ENCODE measurements at regions not wholly inside any gene's neighbourhood (a gene's known extent, or its start where the extent isn't known, plus 50 kb on each side); places are given as distances from the start of the nearest gene placed in this dataset.

GRCh38 chr6:170136541-170137175 lies 154.2 kb downstream of the DLL1 start:
- Histone ChIP-seq H3K9ac (ENCODE audit: low read length in 5 of 5) (peak overlapping the region in 1 of 5 donors; percentile 37), H3K36me3 (ENCODE audit: control insufficient read depth in 5 of 5, insufficient read depth in 5 of 5, low read length in 5 of 5) (no peaks in the 10 kb centered on the region), H3K4me3 (ENCODE audit: low read depth in 1 of 5, low read length in 5 of 5) (peak overlapping the region in 2 of 5 donors; percentile 31 to 48), H3K27me3 (ENCODE audit: control insufficient read depth in 5 of 5, insufficient read depth in 4 of 5, low read length in 5 of 5) (peaks cover 0 to 5% (median 0%) of the 10 kb centered on the region in 5 donors), H3K27ac (ENCODE audit: low read depth, low read length) (peak overlapping the region; percentile 41), H3K4me1 (ENCODE audit: control insufficient read depth in 5 of 5, insufficient read depth in 5 of 5, low read length in 5 of 5) (peaks cover 0 to 34% (median 15%) of the 10 kb centered on the region in 5 donors), H3K9me3 (ENCODE audit: control insufficient read depth in 5 of 5, low read length in 5 of 5) (peaks cover 0 to 5% (median 0%) of the 10 kb centered on the region in 5 donors)

GRCh38 chr6:170135821-170136471 lies 154.9 kb downstream of the DLL1 start:
- Histone ChIP-seq H3K36me3 (ENCODE audit: control insufficient read depth in 5 of 5, insufficient read depth in 5 of 5, low read length in 5 of 5) (no peaks in the 10 kb centered on the region), H3K9ac (ENCODE audit: low read length in 5 of 5) (peak overlapping the region in 1 of 5 donors; percentile 13), H3K27ac (ENCODE audit: low read depth, low read length) (no peak overlapping the region), H3K4me1 (ENCODE audit: control insufficient read depth in 5 of 5, insufficient read depth in 5 of 5, low read length in 5 of 5) (peaks cover 0 to 34% (median 15%) of the 10 kb centered on the region in 5 donors), H3K27me3 (ENCODE audit: control insufficient read depth in 5 of 5, insufficient read depth in 4 of 5, low read length in 5 of 5) (peaks cover 0 to 5% (median 0%) of the 10 kb centered on the region in 5 donors), H3K4me3 (ENCODE audit: low read depth in 1 of 5, low read length in 5 of 5) (peak overlapping the region in 3 of 5 donors; percentile 4 to 48 (median 47)), H3K9me3 (ENCODE audit: control insufficient read depth in 5 of 5, low read length in 5 of 5) (peaks cover 0 to 5% (median 0%) of the 10 kb centered on the region in 5 donors)

- no peak overlapping the region for H3K27ac ChIP-seq (ENCODE audit: low read depth, low read length)
Observed at GRCh38 chr6:170135461-170135820, 155.4 kb downstream of the DLL1 start.

GRCh38 chr6:170134471-170135440 lies 156.1 kb downstream of the DLL1 start:
- peaks cover 0 to 5% (median 0%) of the 10 kb centered on the region in 5 donors for H3K27me3 ChIP-seq (ENCODE audit: control insufficient read depth in 5 of 5, insufficient read depth in 4 of 5, low read length in 5 of 5)
- H3K27ac ChIP-seq (ENCODE audit: low read depth, low read length), result no peak overlapping the region
- H3K9ac ChIP-seq (ENCODE audit: low read length in 5 of 5), result no peak overlapping the region
- no peaks in the 10 kb centered on the region for H3K36me3 ChIP-seq (ENCODE audit: control insufficient read depth in 5 of 5, insufficient read depth in 5 of 5, low read length in 5 of 5)
- H3K9me3 ChIP-seq (ENCODE audit: control insufficient read depth in 5 of 5, low read length in 5 of 5), result peaks cover 0 to 5% (median 0%) of the 10 kb centered on the region in 5 donors
- no peak overlapping the region for H3K4me3 ChIP-seq (ENCODE audit: low read depth in 1 of 5, low read length in 5 of 5)
- peaks cover 0 to 36% (median 17%) of the 10 kb centered on the region in 5 donors for H3K4me1 ChIP-seq (ENCODE audit: control insufficient read depth in 5 of 5, insufficient read depth in 5 of 5, low read length in 5 of 5)

More at GRCh38 chr6:170135461-170135820, 155.4 kb downstream of the DLL1 start:
- peaks cover 0 to 5% (median 0%) of the 10 kb centered on the region in 5 donors for H3K9me3 ChIP-seq (ENCODE audit: control insufficient read depth in 5 of 5, low read length in 5 of 5)
- peak overlapping the region in 1 of 5 donors; percentile 13 for H3K9ac ChIP-seq (ENCODE audit: low read length in 5 of 5)
- peak overlapping the region in 3 of 5 donors; percentile 4 to 48 (median 47) for H3K4me3 ChIP-seq (ENCODE audit: low read depth in 1 of 5, low read length in 5 of 5)
- H3K36me3 ChIP-seq (ENCODE audit: control insufficient read depth in 5 of 5, insufficient read depth in 5 of 5, low read length in 5 of 5), result no peaks in the 10 kb centered on the region
- H3K27me3 ChIP-seq (ENCODE audit: control insufficient read depth in 5 of 5, insufficient read depth in 4 of 5, low read length in 5 of 5), result peaks cover 0 to 5% (median 0%) of the 10 kb centered on the region in 5 donors
- H3K4me1 ChIP-seq (ENCODE audit: control insufficient read depth in 5 of 5, insufficient read depth in 5 of 5, low read length in 5 of 5), result peaks cover 0 to 34% (median 15%) of the 10 kb centered on the region in 5 donors

GRCh38 chr6:170134031-170134470 lies 156.8 kb downstream of the DLL1 start:
- Histone ChIP-seq H3K27ac (ENCODE audit: low read depth, low read length) (no peak overlapping the region), H3K9ac (ENCODE audit: low read length in 5 of 5) (no peak overlapping the region), H3K4me3 (ENCODE audit: low read depth in 1 of 5, low read length in 5 of 5) (no peak overlapping the region), H3K36me3 (ENCODE audit: control insufficient read depth in 5 of 5, insufficient read depth in 5 of 5, low read length in 5 of 5) (no peaks in the 10 kb centered on the region), H3K27me3 (ENCODE audit: control insufficient read depth in 5 of 5, insufficient read depth in 4 of 5, low read length in 5 of 5) (peaks cover 0 to 5% (median under 1%) of the 10 kb centered on the region in 5 donors), H3K9me3 (ENCODE audit: control insufficient read depth in 5 of 5, low read length in 5 of 5) (peaks cover 0 to 5% (median 0%) of the 10 kb centered on the region in 5 donors), H3K4me1 (ENCODE audit: control insufficient read depth in 5 of 5, insufficient read depth in 5 of 5, low read length in 5 of 5) (peaks cover 0 to 38% (median 20%) of the 10 kb centered on the region in 5 donors)

- Histone ChIP-seq H3K36me3 (ENCODE audit: control insufficient read depth in 5 of 5, insufficient read depth in 5 of 5, low read length in 5 of 5) (no peaks in the 10 kb centered on the region), H3K9me3 (ENCODE audit: control insufficient read depth in 5 of 5, low read length in 5 of 5) (no peaks in the 10 kb centered on the region), H3K27me3 (ENCODE audit: control insufficient read depth in 5 of 5, insufficient read depth in 4 of 5, low read length in 5 of 5) (peaks cover 0 to 5% (median 2%) of the 10 kb centered on the region in 5 donors), H3K9ac (ENCODE audit: low read length in 5 of 5) (no peak overlapping the region), H3K4me3 (ENCODE audit: low read depth in 1 of 5, low read length in 5 of 5) (no peak overlapping the region), H3K27ac (ENCODE audit: low read depth, low read length) (no peak overlapping the region), H3K4me1 (ENCODE audit: control insufficient read depth in 5 of 5, insufficient read depth in 5 of 5, low read length in 5 of 5) (peaks cover 0 to 25% (median 11%) of the 10 kb centered on the region in 5 donors)
Observed at GRCh38 chr6:170132561-170132991, 158.3 kb downstream of the DLL1 start.

GRCh38 chr6:170132011-170132521 lies 158.8 kb downstream of the DLL1 start:
- H3K36me3 ChIP-seq (ENCODE audit: control insufficient read depth in 5 of 5, insufficient read depth in 5 of 5, low read length in 5 of 5), result no peaks in the 10 kb centered on the region
- H3K9ac ChIP-seq (ENCODE audit: low read length in 5 of 5), result no peak overlapping the region
- H3K9me3 ChIP-seq (ENCODE audit: control insufficient read depth in 5 of 5, low read length in 5 of 5), result peaks cover 0 to 2% (median 0%) of the 10 kb centered on the region in 5 donors
- H3K4me1 ChIP-seq (ENCODE audit: control insufficient read depth in 5 of 5, insufficient read depth in 5 of 5, low read length in 5 of 5), result peaks cover 0 to 20% (median 7%) of the 10 kb centered on the region in 5 donors
- no peak overlapping the region for H3K4me3 ChIP-seq (ENCODE audit: low read depth in 1 of 5, low read length in 5 of 5)
- peaks cover 0 to 5% (median 2%) of the 10 kb centered on the region in 5 donors for H3K27me3 ChIP-seq (ENCODE audit: control insufficient read depth in 5 of 5, insufficient read depth in 4 of 5, low read length in 5 of 5)
- H3K27ac ChIP-seq (ENCODE audit: low read depth, low read length), result no peak overlapping the region

- Histone ChIP-seq H3K36me3 (ENCODE audit: control insufficient read depth in 5 of 5, insufficient read depth in 5 of 5, low read length in 5 of 5) (no peaks in the 10 kb centered on the region), H3K27me3 (ENCODE audit: control insufficient read depth in 5 of 5, insufficient read depth in 4 of 5, low read length in 5 of 5) (peaks cover 0 to 5% (median 2%) of the 10 kb centered on the region in 5 donors), H3K9me3 (ENCODE audit: control insufficient read depth in 5 of 5, low read length in 5 of 5) (peaks cover 0 to 3% (median 0%) of the 10 kb centered on the region in 5 donors), H3K4me1 (ENCODE audit: control insufficient read depth in 5 of 5, insufficient read depth in 5 of 5, low read length in 5 of 5) (peaks cover 0 to 13% (median 5%) of the 10 kb centered on the region in 5 donors), H3K27ac (ENCODE audit: low read depth, low read length) (no peak overlapping the region), H3K4me3 (ENCODE audit: low read depth in 1 of 5, low read length in 5 of 5) (no peak overlapping the region), H3K9ac (ENCODE audit: low read length in 5 of 5) (no peak overlapping the region)
Observed at GRCh38 chr6:170131351-170131750, 159.5 kb downstream of the DLL1 start.

GRCh38 chr6:170130771-170131241 lies 160.1 kb downstream of the DLL1 start:
- peaks cover 0 to 8% (median 5%) of the 10 kb centered on the region in 5 donors for H3K4me1 ChIP-seq (ENCODE audit: control insufficient read depth in 5 of 5, insufficient read depth in 5 of 5, low read length in 5 of 5)
- H3K9ac ChIP-seq (ENCODE audit: low read length in 5 of 5), result no peak overlapping the region
- H3K9me3 ChIP-seq (ENCODE audit: control insufficient read depth in 5 of 5, low read length in 5 of 5), result peaks cover 0 to 3% (median 0%) of the 10 kb centered on the region in 5 donors
- H3K27me3 ChIP-seq (ENCODE audit: control insufficient read depth in 5 of 5, insufficient read depth in 4 of 5, low read length in 5 of 5), result peaks cover 0 to 5% (median 2%) of the 10 kb centered on the region in 5 donors
- no peaks in the 10 kb centered on the region for H3K36me3 ChIP-seq (ENCODE audit: control insufficient read depth in 5 of 5, insufficient read depth in 5 of 5, low read length in 5 of 5)
- H3K27ac ChIP-seq (ENCODE audit: low read depth, low read length), result no peak overlapping the region
- H3K4me3 ChIP-seq (ENCODE audit: low read depth in 1 of 5, low read length in 5 of 5), result no peak overlapping the region
